Stomach smooth muscle (tissue), 2 donors: ENCODE measurements at regions not wholly inside any gene's neighbourhood (a gene's known extent, or its start where the extent isn't known, plus 50 kb on each side); places are given as distances from the start of the nearest gene placed in this dataset.
"Not testable (repeated sequence)": the region's sequence is repeated elsewhere in the genome, so short reads cannot be mapped to it uniquely, and the experiment has no call there.

Experiments used
- H3K27ac ChIP-seq: one replicate; pipeline ENCODE4 v1.7.0; 2013; ENCODE audit warnings: mild to moderate bottlenecking, low read length, inconsistent platforms
- H3K27me3 ChIP-seq, 2 donors: one replicate each; pipeline ENCODE4 v1.7.0; 2013; ENCODE audit warnings: low read length in 2 of 2; ENCODE audit not compliant: insufficient read depth in 2 of 2, control insufficient read depth in 1 of 2
- H3K36me3 ChIP-seq, 2 donors: one replicate each; pipeline ENCODE4 v1.7.0; 2013; ENCODE audit warnings: low read length in 2 of 2; ENCODE audit not compliant: control insufficient read depth in 2 of 2, insufficient read depth in 2 of 2
- H3K4me1 ChIP-seq: one replicate; pipeline ENCODE4 v1.7.0; 2013; ENCODE audit warnings: low read length; ENCODE audit not compliant: control insufficient read depth, insufficient read depth
- H3K4me3 ChIP-seq, 2 donors: one replicate each; pipeline ENCODE4 v1.7.0; 2013; ENCODE audit warnings: low read length in 2 of 2
- H3K9ac ChIP-seq, 2 donors: one replicate each; pipeline ENCODE4 v1.7.0; 2013; ENCODE audit warnings: low read length in 2 of 2, mild to moderate bottlenecking in 1 of 2
- H3K9me3 ChIP-seq, 2 donors: one replicate each; pipeline ENCODE4 v1.7.0; 2013; ENCODE audit warnings: low read length in 2 of 2; ENCODE audit not compliant: control insufficient read depth in 2 of 2
- donor health status: healthy.
- donor health status: Pancreatic carcinoma.

- no peaks in the 10 kb centered on the region for H3K27me3 ChIP-seq
These were observed 158.2 kb downstream of the C4orf33 start for GRCh38 chr4:129254126-129254525.

GRCh38 chr4:129254526-129254925 is 158.6 kb downstream of the C4orf33 start:
- Histone ChIP-seq H3K9me3 (no peaks in the 10 kb centered on the region), H3K4me3 (no peak overlapping the region), H3K27me3 (no peaks in the 10 kb centered on the region), H3K9ac (no peak overlapping the region), H3K27ac (no peak overlapping the region), H3K4me1 (no peaks in the 10 kb centered on the region), H3K36me3 (no peaks in the 10 kb centered on the region)

More at GRCh38 chr4:129254126-129254525, 158.2 kb downstream of the C4orf33 start:
- H3K36me3 ChIP-seq = no peaks in the 10 kb centered on the region
- no peak overlapping the region for H3K9ac ChIP-seq
- no peaks in the 10 kb centered on the region for H3K4me1 ChIP-seq
- no peak overlapping the region for H3K27ac ChIP-seq
- H3K9me3 ChIP-seq = no peaks in the 10 kb centered on the region
- no peak overlapping the region for H3K4me3 ChIP-seq

- no peak overlapping the region for H3K9ac ChIP-seq
- H3K27ac ChIP-seq = no peak overlapping the region
These were observed 165.6 kb downstream of the C4orf33 start for GRCh38 chr4:129261584-129261983.

GRCh38 chr4:129264008-129264657 is 168.2 kb downstream of the C4orf33 start:
- no peak overlapping the region for H3K27ac ChIP-seq
- no peak overlapping the region for H3K4me3 ChIP-seq
- no peaks in the 10 kb centered on the region for H3K9me3 ChIP-seq
- no peaks in the 10 kb centered on the region for H3K4me1 ChIP-seq
- H3K36me3 ChIP-seq = no peaks in the 10 kb centered on the region
- H3K27me3 ChIP-seq = no peaks in the 10 kb centered on the region
- no peak overlapping the region for H3K9ac ChIP-seq

More at GRCh38 chr4:129261584-129261983, 165.6 kb downstream of the C4orf33 start:
- no peaks in the 10 kb centered on the region for H3K9me3 ChIP-seq
- no peaks in the 10 kb centered on the region for H3K27me3 ChIP-seq
- no peak overlapping the region for H3K4me3 ChIP-seq
- no peaks in the 10 kb centered on the region for H3K36me3 ChIP-seq
- no peaks in the 10 kb centered on the region for H3K4me1 ChIP-seq

- no peaks in the 10 kb centered on the region for H3K36me3 ChIP-seq
- H3K9me3 ChIP-seq = no peaks in the 10 kb centered on the region
- no peak overlapping the region for H3K9ac ChIP-seq
- no peak overlapping the region for H3K4me3 ChIP-seq
- no peaks in the 10 kb centered on the region for H3K4me1 ChIP-seq
- no peak overlapping the region for H3K27ac ChIP-seq
- H3K27me3 ChIP-seq = no peaks in the 10 kb centered on the region
These were observed 182.9 kb downstream of the C4orf33 start for GRCh38 chr4:129278868-129279267.

GRCh38 chr4:129282293-129282692 is 186.3 kb downstream of the C4orf33 start:
- Histone ChIP-seq H3K9ac (no peak overlapping the region), H3K27me3 (no peaks in the 10 kb centered on the region)

GRCh38 chr4:129292194-129292593 is 196.2 kb downstream of the C4orf33 start:
- not testable (repeated sequence) for H3K9me3 ChIP-seq, H3K9ac ChIP-seq, H3K27me3 ChIP-seq, H3K27ac ChIP-seq, H3K4me3 ChIP-seq, H3K36me3 ChIP-seq, H3K4me1 ChIP-seq

More at GRCh38 chr4:129282293-129282692, 186.3 kb downstream of the C4orf33 start:
- Histone ChIP-seq H3K4me3 (no peak overlapping the region), H3K36me3 (no peaks in the 10 kb centered on the region), H3K9me3 (no peaks in the 10 kb centered on the region), H3K4me1 (no peaks in the 10 kb centered on the region), H3K27ac (no peak overlapping the region)

GRCh38 chr4:129314781-129315180 is 218.8 kb downstream of the C4orf33 start:
- no peaks in the 10 kb centered on the region for H3K27me3 ChIP-seq
- H3K36me3 ChIP-seq = no peaks in the 10 kb centered on the region
- H3K9me3 ChIP-seq = no peaks in the 10 kb centered on the region
- H3K4me3 ChIP-seq = no peak overlapping the region
- H3K9ac ChIP-seq = no peak overlapping the region
- no peak overlapping the region for H3K27ac ChIP-seq
- no peaks in the 10 kb centered on the region for H3K4me1 ChIP-seq

- no peak overlapping the region for H3K9ac ChIP-seq
- H3K4me1 ChIP-seq = no peaks in the 10 kb centered on the region
- no peak overlapping the region for H3K27ac ChIP-seq
These were observed 227.0 kb downstream of the C4orf33 start for GRCh38 chr4:129322920-129323319.

GRCh38 chr4:129323658-129324057 is 227.7 kb downstream of the C4orf33 start:
- H3K9me3 ChIP-seq = no peaks in the 10 kb centered on the region
- no peaks in the 10 kb centered on the region for H3K36me3 ChIP-seq
- no peak overlapping the region for H3K27ac ChIP-seq
- no peaks in the 10 kb centered on the region for H3K4me1 ChIP-seq
- H3K9ac ChIP-seq = no peak overlapping the region
- H3K27me3 ChIP-seq = peaks cover 0 to 2% of the 10 kb centered on the region in 2 donors
- H3K4me3 ChIP-seq = no peak overlapping the region

More at GRCh38 chr4:129322920-129323319, 227.0 kb downstream of the C4orf33 start:
- H3K9me3 ChIP-seq = no peaks in the 10 kb centered on the region
- peaks cover 0 to 2% of the 10 kb centered on the region in 2 donors for H3K27me3 ChIP-seq
- no peaks in the 10 kb centered on the region for H3K36me3 ChIP-seq
- no peak overlapping the region for H3K4me3 ChIP-seq
